HL-60 (cell line): ENCODE measurements at regions not wholly inside any gene's neighbourhood (a gene's known extent, or its start where the extent isn't known, plus 50 kb on each side); places are given as distances from the start of the nearest gene placed in this dataset.

Source experiments
- CTCF ChIP-seq: IDR thresholded peaks from one replicate; pipeline ENCODE4 v1.5.1; 2011; ENCODE audit warnings: low read length, control low read depth, inconsistent platforms; ENCODE audit not compliant: insufficient read depth
- REST ChIP-seq: IDR thresholded peaks from 2 replicates; pipeline ENCODE4 v1.6.1; 2012; ENCODE audit warnings: low read depth; ENCODE audit not compliant: insufficient replicate concordance

- no peak for TF ChIP-seq CTCF
- no peak for TF ChIP-seq REST
Measured at GRCh38 chr16:79369796-79370195, 230.7 kb downstream of the MAF start.
